C4-2B (cell line): ENCODE measurements at regions not wholly inside any gene's neighbourhood (a gene's known extent, or its start where the extent isn't known, plus 50 kb on each side); places are given as distances from the start of the nearest gene placed in this dataset.

ENCODE experiments used
- CTCF ChIP-seq: fragments of 450-650 bp; conservative IDR thresholded peaks from 2 replicates; pipeline ENCODE4 v1.5.1; 2017; ENCODE audit warnings: mild to moderate bottlenecking
- ZFX ChIP-seq: fragments of 450-650 bp; IDR thresholded peaks from 2 replicates; pipeline ENCODE4 v1.6.1; 2017

- TF ChIP-seq CTCF (no peak), ZFX (no peak)
Observed at GRCh38 chr3:41088882-41089281, 110.4 kb upstream of the CTNNB1 start.
